ENCODE measurements at regions not wholly inside any gene's neighbourhood (a gene's known extent, or its start where the extent isn't known, plus 50 kb on each side); places are given as distances from the start of the nearest gene placed in this dataset.
"Not testable (repeated sequence)": the region's sequence is repeated elsewhere in the genome, so short reads cannot be mapped to it uniquely, and the experiment has no call there.

- DNase-seq (ENCODE audit: low read depth in 2 of 3, low spot score in 1 of 3): no peak
These were observed 335.2 kb downstream of the FBXW7 start for GRCh38 chr4:152200511-152201333.

DNA sequence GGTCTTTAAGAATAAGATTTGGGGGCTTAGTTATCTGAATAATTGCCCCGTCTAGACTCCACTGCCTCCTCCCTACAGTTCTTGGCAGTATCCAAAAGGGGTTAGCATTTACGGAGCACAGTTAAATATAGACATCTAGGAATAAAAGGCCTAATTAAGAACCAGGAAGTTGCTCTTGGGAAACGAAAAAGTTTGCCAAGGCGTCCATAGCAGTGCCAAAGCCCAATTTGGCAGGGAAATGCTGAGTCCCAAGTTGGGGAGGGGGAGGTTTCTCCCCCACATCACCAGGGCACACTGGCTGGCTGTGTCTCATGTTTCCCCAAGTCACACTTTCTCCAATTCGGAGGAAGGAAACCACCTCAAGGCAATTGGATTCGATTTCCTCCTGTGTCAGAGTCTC is 338.7 kb downstream of the FBXW7 start:
- no peak for DNase-seq (ENCODE audit: low read depth in 2 of 3, low spot score in 1 of 3)

DNA sequence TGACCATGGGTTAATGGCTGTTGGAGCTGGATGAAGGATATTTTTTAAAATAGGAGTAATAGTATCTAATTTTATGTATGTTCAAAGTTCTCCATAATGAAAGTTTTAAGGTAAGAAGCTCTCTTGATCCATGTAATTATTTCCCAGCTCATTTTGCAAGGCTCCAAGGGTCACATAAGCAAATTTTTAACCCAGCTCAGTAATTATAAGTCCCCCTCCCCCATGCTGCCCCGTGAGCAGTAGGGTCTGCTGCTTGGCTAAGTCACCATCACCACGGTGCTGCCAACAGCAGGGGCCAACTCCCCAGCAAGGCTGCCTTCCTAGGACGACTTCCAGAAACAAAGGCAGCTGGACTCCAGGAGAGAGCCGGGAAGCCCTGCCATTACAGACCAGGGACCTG is 340.0 kb downstream of the FBXW7 start:
- DNase-seq (ENCODE audit: low read depth in 2 of 3, low spot score in 1 of 3): no peak

DNA sequence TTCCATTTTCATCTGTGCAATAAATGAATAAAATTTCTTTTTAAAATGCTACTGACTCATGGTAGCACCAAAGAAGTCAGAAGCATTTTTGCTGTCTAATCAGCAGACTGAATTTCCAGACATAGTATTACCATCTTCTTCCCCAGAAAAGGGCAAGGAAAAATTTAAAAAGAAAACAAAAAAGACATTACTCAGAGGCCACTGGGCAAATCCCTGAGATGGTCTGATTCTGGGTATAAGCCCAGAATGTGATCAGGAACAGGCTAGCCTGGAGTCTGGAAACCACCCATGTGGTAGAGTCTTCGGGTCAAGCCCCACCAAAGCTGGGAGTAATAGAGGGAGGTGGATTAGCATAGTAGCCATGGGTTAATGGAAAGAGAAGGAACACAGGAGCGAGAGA is 342.8 kb downstream of the FBXW7 start:
- no peak for DNase-seq (ENCODE audit: low read depth in 2 of 3, low spot score in 1 of 3)

- no peak for DNase-seq (ENCODE audit: low read depth in 2 of 3, low spot score in 1 of 3)
These were observed 345.0 kb downstream of the FBXW7 start for GRCh38 chr4:152190907-152191306.

DNA sequence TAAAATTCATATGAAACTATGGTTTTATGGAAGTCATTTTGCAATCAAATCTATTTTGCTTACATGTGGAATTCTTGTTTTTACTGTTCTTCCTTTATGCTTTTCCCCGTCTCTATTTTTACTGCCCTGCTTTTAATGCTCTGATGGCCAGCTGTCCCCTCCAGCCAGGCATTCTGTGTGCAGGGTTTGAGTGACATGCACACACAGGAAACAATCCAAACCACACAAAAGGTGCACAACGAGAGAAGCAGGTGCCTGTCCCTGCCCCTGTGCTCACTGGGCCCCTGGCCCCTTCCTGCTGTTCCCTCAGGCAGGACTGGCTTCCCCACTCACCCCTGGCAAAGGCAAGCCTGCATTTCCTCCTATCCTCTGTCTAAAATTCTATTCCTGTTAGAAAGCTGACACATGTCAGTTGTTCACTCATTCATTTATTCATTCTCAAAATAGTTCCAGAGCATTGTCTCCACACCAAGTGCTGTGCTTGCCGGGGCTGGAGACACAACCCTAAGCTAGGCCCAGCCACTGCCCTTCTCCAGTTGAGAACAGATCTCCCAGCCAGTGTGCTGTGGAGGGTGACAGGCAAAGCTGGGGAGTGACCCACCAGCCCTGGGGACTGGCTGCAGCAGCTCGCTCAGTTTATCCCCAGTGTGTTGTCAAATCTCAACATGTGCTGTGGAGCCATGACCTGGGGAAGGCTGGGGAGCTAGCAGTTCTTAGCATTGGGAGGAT is 346.3 kb downstream of the FBXW7 start:
- DNase-seq (ENCODE audit: low read depth in 2 of 3, low spot score in 1 of 3): no peak

DNA sequence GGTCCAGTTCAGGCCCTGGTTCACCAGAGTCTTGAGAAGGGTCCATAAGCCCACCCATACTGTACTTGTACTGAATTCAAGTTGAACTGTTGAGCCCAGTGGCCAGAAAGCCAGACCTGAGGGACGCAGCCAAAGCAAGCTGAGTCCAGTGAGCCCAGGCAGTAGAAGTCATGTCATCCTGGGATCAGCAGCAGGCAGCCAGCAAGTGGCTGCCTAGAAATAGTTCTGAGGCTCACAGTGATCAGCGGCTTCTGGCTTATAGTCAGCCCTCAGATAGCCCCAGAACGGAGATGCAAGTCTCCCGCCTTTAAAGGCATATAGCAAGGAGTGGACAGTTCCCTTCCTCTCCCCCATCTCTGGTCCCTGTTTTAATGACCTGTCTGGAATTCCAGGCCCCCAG is 347.1 kb downstream of the FBXW7 start:
- DNase-seq (ENCODE audit: low read depth in 2 of 3, low spot score in 1 of 3): no peak

GRCh38 chr4:152187693-152188092 is 348.2 kb downstream of the FBXW7 start:
- DNase-seq (ENCODE audit: low read depth in 2 of 3, low spot score in 1 of 3): no peak

DNA sequence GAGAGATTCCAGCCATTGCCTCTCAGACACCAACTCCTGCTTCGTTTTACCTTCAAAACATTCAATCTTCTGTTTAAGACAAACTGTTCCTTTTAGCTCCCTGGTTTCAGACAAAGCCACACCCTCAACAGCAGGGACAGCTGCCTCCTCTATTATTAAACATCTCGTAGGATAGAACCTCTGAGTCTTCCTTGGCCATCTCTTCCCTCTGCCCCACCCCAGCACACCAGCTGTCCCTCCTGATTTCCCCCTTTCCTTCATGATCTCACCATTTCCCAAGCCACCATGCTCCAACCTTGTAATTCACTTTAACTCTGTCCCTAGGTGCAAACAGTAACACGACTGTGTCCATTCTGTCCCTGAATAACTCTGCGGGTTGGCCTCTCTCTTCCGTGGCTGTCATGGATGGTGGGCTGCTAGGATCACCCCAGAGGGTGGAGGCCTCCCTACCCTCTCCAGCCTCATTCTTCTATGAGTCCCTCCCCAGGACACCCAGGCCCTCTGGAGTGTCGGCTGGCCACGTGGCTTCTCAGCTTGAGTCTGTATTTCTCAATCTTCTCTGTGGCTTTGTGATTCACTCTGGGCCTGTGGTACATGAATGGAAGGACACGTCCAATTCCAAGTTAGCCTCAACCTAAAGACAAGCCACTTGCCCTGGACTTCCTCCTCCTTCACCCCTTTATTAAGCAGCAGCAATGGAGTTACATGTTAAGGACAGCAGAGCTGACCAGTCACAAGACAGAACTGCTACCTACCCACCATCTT is 349.9 kb downstream of the FBXW7 start:
- DNase-seq (ENCODE audit: low read depth in 2 of 3, low spot score in 1 of 3): no peak

DNA sequence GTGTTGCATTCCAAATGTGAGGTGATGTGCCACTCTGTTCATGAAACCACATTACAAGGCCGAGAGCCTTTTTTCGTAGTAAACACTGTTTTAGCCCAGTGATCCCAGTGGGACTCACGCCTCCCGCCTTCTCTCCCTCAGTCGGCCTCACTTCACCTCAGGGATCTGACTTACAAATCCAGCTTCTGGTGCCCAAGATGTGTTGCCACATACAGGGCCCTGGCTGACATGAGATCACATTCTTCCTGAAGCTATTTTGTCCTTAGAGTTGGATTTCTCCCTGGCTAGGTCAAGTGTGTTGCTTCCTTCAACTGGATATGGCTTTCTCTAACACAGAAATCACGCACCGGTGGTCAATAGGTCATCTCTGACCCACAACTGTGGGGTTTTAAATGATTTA is 354.7 kb downstream of the FBXW7 start:
- no peak for DNase-seq (ENCODE audit: low read depth in 2 of 3, low spot score in 1 of 3)

DNA sequence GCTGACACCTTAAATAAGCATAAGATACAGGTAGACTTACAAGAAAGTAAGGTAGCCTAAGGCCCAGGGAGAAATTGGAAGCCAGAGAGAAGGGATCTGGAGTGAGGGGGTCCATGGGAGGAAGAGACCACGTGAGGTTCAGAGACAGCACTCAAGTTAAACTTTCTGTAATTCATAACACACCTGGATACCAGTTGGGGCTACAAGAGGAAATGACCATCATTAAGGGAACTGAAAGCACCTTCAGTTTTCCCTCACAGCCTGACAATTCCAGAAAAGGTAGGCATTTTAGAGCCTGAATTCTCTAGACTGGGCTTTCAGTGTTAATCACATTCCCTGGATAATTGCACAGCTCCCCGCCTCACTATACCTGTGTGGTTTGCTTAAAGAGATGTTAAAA is 355.5 kb downstream of the FBXW7 start:
- no peak for DNase-seq (ENCODE audit: low read depth in 2 of 3, low spot score in 1 of 3)

DNA sequence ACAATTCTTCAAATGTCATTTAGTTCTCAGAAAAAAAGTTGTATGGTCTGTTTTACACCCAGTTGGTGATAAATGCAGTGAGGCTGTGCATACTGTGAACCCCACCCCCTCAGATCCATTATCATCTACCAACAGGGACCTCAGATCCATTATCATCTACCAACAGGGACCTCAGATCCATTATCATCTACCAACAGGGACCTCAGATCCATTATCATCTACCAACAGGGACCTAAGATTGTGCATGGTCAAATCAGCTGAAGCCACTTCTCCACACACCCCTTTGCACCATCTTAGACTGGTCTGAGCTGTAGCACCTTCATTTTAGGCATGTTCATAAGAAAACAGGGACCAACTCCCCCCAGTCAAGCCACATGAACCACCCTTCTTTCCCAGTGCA is 358.4 kb downstream of the FBXW7 start:
- not testable (repeated sequence) for DNase-seq (ENCODE audit: low read depth in 2 of 3, low spot score in 1 of 3)

DNA sequence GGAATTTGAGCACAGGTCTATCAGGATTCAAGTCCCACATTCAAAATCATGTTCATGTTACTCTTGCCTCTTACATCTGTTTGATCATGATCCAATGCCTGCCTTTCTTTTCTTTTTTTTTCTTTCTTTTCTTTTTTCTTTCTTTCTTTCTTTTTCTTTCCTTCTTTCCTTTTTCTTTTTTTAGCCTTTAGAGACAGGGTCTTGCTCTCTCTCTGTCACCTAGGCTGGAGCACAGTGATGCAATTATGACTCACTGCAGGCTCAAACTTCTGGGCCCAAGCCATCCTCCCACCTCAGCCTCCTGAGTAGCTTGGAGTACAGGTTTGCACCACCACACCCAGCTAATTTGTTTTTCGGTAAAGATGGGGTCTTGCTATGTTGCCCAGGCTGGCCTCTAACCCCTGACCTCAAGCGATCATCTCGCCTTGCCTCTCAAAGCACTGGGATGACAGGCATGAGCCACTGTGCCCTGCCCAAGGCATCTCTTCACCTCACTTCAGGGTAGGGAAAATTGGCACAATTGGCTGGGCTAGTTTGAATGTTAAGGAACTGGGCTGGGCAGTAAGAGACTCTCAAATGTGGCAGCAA is 359.2 kb downstream of the FBXW7 start:
- no peak for DNase-seq (ENCODE audit: low read depth in 2 of 3, low spot score in 1 of 3)

GRCh38 chr4:152175586-152175985 is 360.3 kb downstream of the FBXW7 start:
- no peak for DNase-seq (ENCODE audit: low read depth in 2 of 3, low spot score in 1 of 3)

DNA sequence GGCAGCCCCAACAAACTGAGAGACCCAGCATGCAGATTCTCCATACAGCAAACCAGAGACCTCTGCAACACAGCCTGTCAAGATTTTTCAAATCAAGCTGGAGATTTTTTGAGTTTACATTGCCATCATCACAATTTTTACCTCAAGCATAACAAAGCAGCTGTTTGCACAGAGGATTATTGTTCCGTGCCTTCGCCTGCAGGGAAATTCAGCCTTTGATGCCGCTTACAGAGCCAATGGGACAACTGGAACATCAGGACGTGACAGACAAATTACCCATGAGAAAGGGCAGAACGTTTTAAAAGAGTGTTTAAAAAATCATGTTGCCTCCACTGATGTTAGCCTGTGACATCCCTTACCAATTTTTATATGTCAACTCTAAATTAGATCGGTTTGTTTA is 363.7 kb downstream of the FBXW7 start:
- DNase-seq (ENCODE audit: low read depth in 2 of 3, low spot score in 1 of 3): no peak

- DNase-seq (ENCODE audit: low read depth in 2 of 3, low spot score in 1 of 3): no peak
These were observed 364.3 kb downstream of the FBXW7 start for GRCh38 chr4:152171556-152171955.

DNA sequence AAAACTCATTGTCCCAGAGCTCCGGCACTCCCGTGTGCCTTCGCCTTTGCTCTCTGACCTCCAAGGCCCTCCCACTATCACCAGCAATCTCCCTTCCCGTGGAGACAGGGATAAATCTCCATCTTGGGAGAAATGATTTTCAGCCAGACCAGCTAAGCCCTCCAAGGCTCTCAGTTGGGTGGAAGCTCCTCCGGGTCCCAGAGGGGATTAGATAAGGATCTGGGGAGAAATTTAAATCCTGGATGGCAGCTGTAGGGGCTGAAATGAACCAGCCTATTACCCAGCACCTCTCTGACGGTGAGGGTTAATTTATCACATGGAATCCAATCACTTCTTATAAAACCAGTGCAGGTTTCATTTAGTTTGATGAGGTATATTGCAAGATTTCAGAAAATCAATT is 366.2 kb downstream of the FBXW7 start:
- no peak for DNase-seq (ENCODE audit: low read depth in 2 of 3, low spot score in 1 of 3)

- no peak for DNase-seq (ENCODE audit: low read depth in 2 of 3, low spot score in 1 of 3)
These were observed 366.8 kb downstream of the FBXW7 start for GRCh38 chr4:152168987-152169616.

GRCh38 chr4:152166567-152166966 is 369.3 kb downstream of the FBXW7 start:
- no peak for DNase-seq (ENCODE audit: low read depth in 2 of 3, low spot score in 1 of 3)

- DNase-seq (ENCODE audit: low read depth in 2 of 3, low spot score in 1 of 3): no peak
These were observed 370.0 kb downstream of the FBXW7 start for GRCh38 chr4:152165846-152166245.

DNA sequence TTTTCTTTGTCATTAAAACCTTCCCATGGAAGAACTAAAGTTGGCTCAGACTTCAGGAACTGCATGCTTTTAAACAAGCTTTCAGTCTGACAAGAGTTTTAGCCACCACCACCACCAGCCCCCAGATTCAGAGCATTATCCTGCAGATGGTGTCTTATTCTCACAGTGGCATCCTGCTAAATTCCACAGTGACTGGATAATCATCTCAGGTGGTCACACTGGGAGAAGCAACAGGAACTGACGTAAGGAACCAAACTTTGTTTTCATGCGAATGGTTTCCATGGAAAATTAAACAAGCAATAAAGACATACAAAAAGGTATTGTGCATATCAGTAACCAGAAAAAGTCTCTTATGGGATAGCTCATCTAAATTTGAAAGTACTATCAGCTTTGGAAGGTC is 370.7 kb downstream of the FBXW7 start:
- DNase-seq (ENCODE audit: low read depth in 2 of 3, low spot score in 1 of 3): no peak

All from stimulated activated CD4-positive, alpha-beta T cell treated with anti-CD3 and anti-CD28 coated beads, Interleukin-12 subunit alpha, Interleukin-12 subunit beta, amount 100 ng/mL, for 48 hours (primary cell).